Right lung (tissue), 2 donors: ENCODE measurements at regions not wholly inside any gene's neighbourhood (a gene's known extent, or its start where the extent isn't known, plus 50 kb on each side); places are given as distances from the start of the nearest gene placed in this dataset.
"Not testable (repeated sequence)": the region's sequence is repeated elsewhere in the genome, so short reads cannot be mapped to it uniquely, and the experiment has no call there.

ENCODE experiments used
- DNase-seq, 2 donors: peaks; one replicate each; pipeline ENCODE4 v3.0.0-alpha.2; 2013

GRCh38 chr13:87336346-87336889, 334.8 kb upstream of the SLITRK5 start:
- DNase-seq = not testable (repeated sequence)

- DNase-seq = no peak
Observed at GRCh38 chr13:87344176-87344575, 327.0 kb upstream of the SLITRK5 start.

- DNase-seq = no peak
Observed at GRCh38 chr13:87355451-87355850, 315.7 kb upstream of the SLITRK5 start.

- DNase-seq = no peak
Observed at GRCh38 chr13:87356314-87356713, 314.9 kb upstream of the SLITRK5 start.

- DNase-seq = no peak
Observed at GRCh38 chr13:87358319-87358718, 312.9 kb upstream of the SLITRK5 start.

- DNase-seq = no peak
Observed at GRCh38 chr13:87361216-87361615, 310.0 kb upstream of the SLITRK5 start.

GRCh38 chr13:87368639-87369038, 302.5 kb upstream of the SLITRK5 start:
- no peak for DNase-seq

- DNase-seq = no peak
Observed at GRCh38 chr13:87376081-87376480, 295.1 kb upstream of the SLITRK5 start.

GRCh38 chr13:87384099-87384498, 287.1 kb upstream of the SLITRK5 start:
- DNase-seq = no peak

- no peak for DNase-seq
Observed at GRCh38 chr13:87393358-87393757, 277.8 kb upstream of the SLITRK5 start.

GRCh38 chr13:87398047-87398446, 273.1 kb upstream of the SLITRK5 start:
- DNase-seq = no peak

GRCh38 chr13:87403748-87404432, 267.3 kb upstream of the SLITRK5 start:
- no peak for DNase-seq

- DNase-seq = no peak
Observed at GRCh38 chr13:87426742-87427141, 244.4 kb upstream of the SLITRK5 start.

GRCh38 chr13:87444135-87444534, 227.0 kb upstream of the SLITRK5 start:
- no peak for DNase-seq

GRCh38 chr13:87452281-87452680, 218.9 kb upstream of the SLITRK5 start:
- DNase-seq = no peak

GRCh38 chr13:87453244-87453643, 217.9 kb upstream of the SLITRK5 start:
- DNase-seq = no peak

- DNase-seq = no peak
Observed at GRCh38 chr13:87459419-87459818, 211.8 kb upstream of the SLITRK5 start.

GRCh38 chr13:87497426-87497825, 173.7 kb upstream of the SLITRK5 start:
- DNase-seq = no peak

- DNase-seq = peak; percentile 3 to 25
Observed at GRCh38 chr13:87498681-87499080, 172.5 kb upstream of the SLITRK5 start.

GRCh38 chr13:87524775-87525174, 146.4 kb upstream of the SLITRK5 start:
- DNase-seq = no peak

- no peak for DNase-seq
Observed at GRCh38 chr13:87533776-87534175, 137.4 kb upstream of the SLITRK5 start.

- DNase-seq = no peak
Observed at GRCh38 chr13:87535911-87536310, 135.3 kb upstream of the SLITRK5 start.

- no peak for DNase-seq
Observed at GRCh38 chr13:87536499-87536898, 134.7 kb upstream of the SLITRK5 start.

- DNase-seq = no peak
Observed at GRCh38 chr13:87536899-87537298, 134.3 kb upstream of the SLITRK5 start.
